NCI-H146 treated with DMSO at 0.1 percent for 48 hours (cell line): ENCODE measurements at regions not wholly inside any gene's neighbourhood (a gene's known extent, or its start where the extent isn't known, plus 50 kb on each side); places are given as distances from the start of the nearest gene placed in this dataset.

Experiments used
- DNase-seq: peaks from one replicate; lab custom pipeline; 2025; ENCODE audit not compliant: unreplicated experiment; lab: John Stamatoyannopoulos, UW

GRCh38 chr13:109454167-109454917 is 332.0 kb downstream of the IRS2 start:
- no peak for DNase-seq

GRCh38 chr13:109451726-109452125 is 334.7 kb downstream of the IRS2 start:
- no peak for DNase-seq

- no peak for DNase-seq
Measured at GRCh38 chr13:109448629-109449028, 337.8 kb downstream of the IRS2 start.

DNA sequence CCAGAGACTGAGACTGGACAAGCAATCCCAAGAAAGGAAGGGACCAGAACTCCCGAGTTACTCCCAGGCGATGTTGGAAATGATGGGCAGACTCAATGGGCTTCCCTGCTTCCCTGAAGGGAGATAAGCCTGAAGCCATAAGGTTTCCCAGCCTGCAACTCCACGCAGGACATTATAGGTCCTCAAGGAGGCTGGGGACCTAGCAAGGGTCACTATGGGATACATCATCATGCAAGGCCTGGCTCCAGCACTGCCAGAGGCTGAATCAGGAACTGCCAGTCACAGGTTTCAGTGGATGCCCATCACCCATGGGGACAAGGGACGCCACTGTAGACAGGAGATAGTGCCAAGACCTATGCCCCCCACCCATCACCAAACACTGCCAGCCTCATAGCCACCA is 338.7 kb downstream of the IRS2 start:
- DNase-seq = no peak

GRCh38 chr13:109440320-109440719 is 346.1 kb downstream of the IRS2 start:
- no peak for DNase-seq

- no peak for DNase-seq
Measured at GRCh38 chr13:109439813-109440212, 346.6 kb downstream of the IRS2 start.

GRCh38 chr13:109436841-109437240 is 349.5 kb downstream of the IRS2 start:
- no peak for DNase-seq

DNA sequence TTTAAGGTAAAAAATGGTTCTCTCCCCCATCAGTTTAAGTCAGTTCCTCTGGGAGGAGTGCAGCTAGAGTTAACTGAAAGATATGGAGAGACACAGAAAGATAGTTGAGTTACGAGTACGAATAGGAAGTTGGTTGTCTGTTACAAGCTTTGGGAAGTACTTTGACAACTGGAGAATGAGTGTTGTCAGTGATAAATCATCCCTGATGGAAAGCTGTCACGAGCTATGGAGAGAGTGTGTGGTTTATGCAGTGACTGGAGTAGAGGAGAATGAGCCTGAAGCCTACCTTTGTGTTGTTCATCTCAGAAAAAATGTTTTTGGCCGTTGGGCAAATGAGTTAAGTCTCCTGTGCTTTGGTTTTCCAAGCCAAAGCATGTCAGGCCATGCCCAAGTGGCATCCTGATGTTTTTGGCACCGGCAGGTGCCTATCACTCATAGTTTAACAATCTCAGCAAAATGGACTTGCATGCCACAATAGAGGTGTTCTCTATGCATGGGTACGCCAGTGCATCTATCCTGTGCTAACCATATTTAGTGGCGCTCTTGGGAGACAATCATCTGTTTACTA is 350.2 kb downstream of the IRS2 start:
- DNase-seq = no peak

DNA sequence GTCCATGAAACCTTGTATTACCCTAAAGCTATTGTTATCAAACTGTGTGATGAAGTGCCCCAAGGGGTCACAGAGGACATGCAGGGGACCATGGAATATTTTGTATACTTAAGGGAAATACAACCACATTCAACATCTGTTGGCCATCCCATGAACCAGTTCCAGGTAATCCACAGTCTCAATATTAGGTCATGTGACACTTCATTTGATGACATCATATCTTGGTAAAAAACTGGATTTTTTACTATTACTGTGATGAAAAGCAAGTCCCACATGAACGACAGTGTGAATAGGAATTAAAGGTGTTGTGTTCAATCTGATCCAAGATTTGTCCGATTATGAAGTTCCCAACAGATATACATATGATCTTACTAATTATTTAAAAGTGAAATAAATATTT is 355.2 kb downstream of the IRS2 start:
- no peak for DNase-seq

GRCh38 chr13:109428146-109428545 is 358.2 kb downstream of the IRS2 start:
- no peak for DNase-seq

GRCh38 chr13:109427695-109428094 is 358.7 kb downstream of the IRS2 start:
- DNase-seq = peak; percentile 4

DNA sequence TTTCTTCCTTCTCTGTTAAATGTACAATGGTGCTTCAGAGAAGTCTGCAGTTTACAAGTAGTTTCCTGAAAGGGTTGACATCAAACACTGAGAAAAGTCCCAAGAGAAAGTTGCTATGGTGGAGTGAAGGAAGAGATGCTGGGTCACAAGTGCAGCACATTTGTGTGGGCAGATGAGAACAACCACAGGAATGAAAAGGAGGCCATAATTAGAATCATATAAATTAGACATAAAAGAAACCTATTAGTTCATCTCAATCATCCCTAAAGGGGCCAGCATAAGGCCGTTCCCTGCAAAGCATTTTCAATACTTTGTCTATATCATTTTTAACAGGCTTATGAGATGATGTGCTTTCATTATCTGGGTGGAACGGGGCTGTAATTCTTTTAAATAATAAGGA is 359.2 kb downstream of the IRS2 start:
- DNase-seq = no peak

DNA sequence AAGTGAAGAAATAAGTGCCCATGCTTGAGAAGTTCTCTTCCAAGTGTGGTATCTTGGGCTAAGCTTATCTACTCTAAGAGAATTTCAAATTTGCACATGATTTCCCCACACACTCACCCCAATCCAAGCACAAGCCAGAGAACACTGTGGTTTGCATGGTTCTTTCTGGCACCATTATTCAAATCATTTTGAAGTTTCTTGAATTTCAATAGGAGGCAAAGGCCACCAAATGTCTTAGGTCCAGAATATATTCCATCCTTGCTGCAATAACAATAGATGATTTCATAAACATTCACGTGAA is 359.7 kb downstream of the IRS2 start:
- no peak for DNase-seq

- DNase-seq = no peak
Measured at GRCh38 chr13:109425821-109426689, 360.3 kb downstream of the IRS2 start.

- DNase-seq = no peak
Measured at GRCh38 chr13:109422161-109422560, 364.2 kb downstream of the IRS2 start.

DNA sequence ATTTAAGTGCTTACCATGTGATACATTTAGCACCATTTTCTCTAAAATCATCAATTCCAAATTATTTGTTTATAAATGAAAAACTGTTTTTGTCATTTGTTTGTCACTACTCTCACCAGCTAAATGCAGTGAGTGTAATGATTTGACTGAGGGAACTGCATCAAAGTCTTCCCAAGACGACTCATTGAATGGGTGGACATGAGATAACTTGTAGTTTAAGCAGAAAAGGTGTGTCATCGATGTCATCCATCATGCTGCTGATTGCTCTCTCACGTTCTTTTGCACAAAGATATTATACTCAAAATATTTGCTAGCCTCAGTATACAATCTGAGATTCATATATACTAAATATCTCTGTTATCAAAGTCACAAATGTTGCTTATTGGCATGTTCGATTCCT is 366.5 kb downstream of the IRS2 start:
- DNase-seq = no peak

DNA sequence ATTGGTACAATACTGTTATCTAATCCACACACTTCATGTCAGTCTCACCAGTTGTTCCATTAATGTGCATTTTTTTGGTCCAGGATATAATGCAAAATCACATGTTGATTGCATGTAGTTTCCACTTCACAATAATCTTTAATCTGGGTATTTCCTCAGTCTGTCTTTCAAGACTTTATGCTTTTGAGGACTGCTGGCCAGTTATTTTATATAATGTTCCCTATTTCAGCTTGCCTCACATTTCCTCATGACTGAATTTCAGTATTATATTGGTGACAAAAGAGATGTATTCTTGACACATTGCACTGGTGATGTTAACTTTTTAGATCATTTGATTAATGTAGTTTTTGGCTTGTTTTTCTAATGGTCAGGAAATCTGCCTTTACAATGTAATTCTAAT is 368.3 kb downstream of the IRS2 start:
- DNase-seq = no peak

DNA sequence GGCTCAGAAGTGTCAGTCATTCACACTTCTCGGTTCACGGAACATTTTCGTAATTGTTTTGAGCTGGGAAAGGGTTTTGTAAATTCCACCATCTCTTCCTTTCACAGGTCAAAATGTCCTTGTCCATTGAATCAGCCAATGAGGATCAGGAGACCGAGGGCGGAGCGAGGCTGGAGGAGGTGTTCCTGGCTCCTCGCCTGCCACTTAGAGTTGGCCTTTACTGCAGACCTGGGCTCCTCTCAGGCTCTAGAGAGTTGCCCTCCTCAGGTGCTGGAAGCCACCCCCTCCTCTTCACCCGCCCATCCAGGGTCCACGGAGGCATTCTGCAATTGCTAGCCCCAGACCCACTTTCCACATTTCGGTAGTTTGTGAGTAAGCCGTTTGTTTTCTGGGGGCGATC is 370.4 kb downstream of the IRS2 start:
- no peak for DNase-seq

DNA sequence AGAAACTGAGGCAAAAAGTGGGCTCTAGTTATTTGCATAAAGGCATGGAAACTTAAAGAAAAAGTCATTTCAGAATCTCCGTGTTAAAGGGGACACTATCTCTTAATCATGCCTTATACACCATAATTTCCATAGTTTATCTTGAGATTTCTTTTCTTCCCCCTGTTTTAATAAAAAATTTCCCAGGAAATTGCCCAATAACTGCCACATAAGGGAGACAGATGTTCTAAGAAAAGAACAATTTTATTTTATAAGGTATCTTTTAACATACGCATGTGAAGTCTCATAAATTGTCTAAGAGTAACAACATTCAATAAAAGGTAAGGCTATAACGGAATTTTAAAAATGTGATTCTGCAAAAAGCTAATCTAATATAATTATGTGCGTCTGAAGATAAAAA is 371.3 kb downstream of the IRS2 start:
- DNase-seq = no peak

DNA sequence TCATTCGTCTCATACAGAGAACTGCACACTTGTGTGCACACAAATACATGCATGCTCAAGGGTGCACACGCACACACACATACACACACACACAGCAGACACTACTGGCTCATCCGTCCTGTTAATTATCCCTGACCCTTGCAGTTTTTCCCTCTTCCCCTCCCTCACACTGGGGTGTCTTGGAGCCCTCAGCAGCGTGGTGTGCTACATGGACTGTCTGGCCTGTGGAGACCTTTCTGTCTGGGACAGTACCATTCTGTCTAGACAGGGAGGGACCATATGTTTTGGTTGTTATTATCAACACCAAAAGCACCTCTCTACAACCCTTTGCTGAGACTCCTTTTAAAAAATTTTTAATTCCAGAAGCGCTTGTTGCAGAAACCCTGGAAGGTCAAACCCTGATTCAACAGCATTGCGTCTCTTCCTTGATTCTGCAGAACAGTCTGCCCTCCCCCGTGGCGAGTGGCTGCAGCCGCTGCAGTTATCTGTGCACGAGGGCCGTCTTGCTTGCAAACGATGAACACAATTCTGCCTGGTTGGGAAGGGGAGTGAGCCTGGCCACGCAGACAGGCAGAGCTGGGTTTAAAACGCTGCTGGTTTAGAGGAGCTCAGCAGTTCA is 374.0 kb downstream of the IRS2 start:
- peak; percentile 44 for DNase-seq

DNA sequence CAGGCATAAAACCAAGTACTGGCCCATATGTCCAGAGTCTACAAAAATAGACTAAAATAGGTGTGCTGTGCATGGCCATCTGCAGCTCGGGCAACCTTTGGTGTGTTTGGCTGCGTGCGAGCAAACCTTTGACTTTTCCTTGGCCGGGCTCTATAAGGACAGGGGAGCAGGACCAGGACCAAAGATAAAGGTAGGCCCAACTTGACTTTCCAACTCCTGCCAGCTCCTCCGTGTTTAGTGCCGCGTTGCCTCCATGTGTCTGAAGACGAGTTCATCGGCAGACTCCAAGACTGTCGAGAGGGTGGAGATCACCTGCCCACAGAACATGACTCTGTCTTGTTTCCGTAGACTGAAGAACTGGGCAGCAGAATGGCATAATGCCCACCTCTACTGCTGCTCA is 375.5 kb downstream of the IRS2 start:
- DNase-seq = no peak
